ENCODE measurements at regions not wholly inside any gene's neighbourhood (a gene's known extent, or its start where the extent isn't known, plus 50 kb on each side); places are given as distances from the start of the nearest gene placed in this dataset.

GRCh38 chr12:114611145-114612018, 72.6 kb downstream of the TBX3 start:
- H3K27ac ChIP-seq, result no peak overlapping the region
- H3K9me2 ChIP-seq (ENCODE audit: insufficient read depth), result no peaks in the 10 kb centered on the region
- H3K9me3 ChIP-seq (ENCODE audit: insufficient read depth, low read depth), result no peaks in the 10 kb centered on the region
- H3K4me2 ChIP-seq, result no peak overlapping the region
- H3F3A ChIP-seq (ENCODE audit: insufficient read depth, low read depth), result no peaks in the 10 kb centered on the region
- no peak overlapping the region for H2AFZ ChIP-seq
- TF ChIP-seq CTCF (conservative IDR thresholded peaks at IDR 0.05) (no peak), EZH2 (IDR thresholded peaks at IDR 0.05; ENCODE audit: low read depth) (no peak)
- no peaks in the 10 kb centered on the region for H3K36me3 ChIP-seq (ENCODE audit: low read depth)
- no TSS peak for BruUV-seq (replicated peaks)
- no peaks in the 10 kb centered on the region for H4K20me1 ChIP-seq (ENCODE audit: insufficient read depth)
- DNase-seq, result no peak
- no peaks in the 10 kb centered on the region for H3K4me1 ChIP-seq (replicated peaks; ENCODE audit: insufficient read depth)
- no peaks in the 10 kb centered on the region for H3K79me2 ChIP-seq (ENCODE audit: low read depth)
- H3K27me3 ChIP-seq (ENCODE audit: insufficient read depth, low read depth), result peaks cover 49% of the 10 kb centered on the region
- POLR2A ChIA-PET (ENCODE audit: unreplicated experiment), result no interaction called here
- intact Hi-C loops (cut with micrococcal nuclease; ENCODE audit: unreplicated experiment), result no loop called here
- CTCF ChIA-PET, result interaction anchor here (0.6 kb wide), 2 partner anchors 8 to 11 kb away, joined by 3 to 7 read pairs; no protein-coding TSS in a partner anchor
- H3K4me3 ChIP-seq, result no peak overlapping the region

GRCh38 chr12:114608509-114608908, 75.5 kb downstream of the TBX3 start:
- Histone ChIP-seq H3K4me3 (no peak overlapping the region), H3K36me3 (ENCODE audit: low read depth) (no peaks in the 10 kb centered on the region), H3K4me2 (no peak overlapping the region), H2AFZ (no peak overlapping the region), H3K79me2 (ENCODE audit: low read depth) (no peaks in the 10 kb centered on the region), H3K9me2 (ENCODE audit: insufficient read depth) (no peaks in the 10 kb centered on the region), H3K4me1 (replicated peaks; ENCODE audit: insufficient read depth) (no peaks in the 10 kb centered on the region), H3K9me3 (ENCODE audit: insufficient read depth, low read depth) (no peaks in the 10 kb centered on the region), H4K20me1 (ENCODE audit: insufficient read depth) (no peaks in the 10 kb centered on the region), H3F3A (ENCODE audit: insufficient read depth, low read depth) (no peaks in the 10 kb centered on the region), H3K27me3 (ENCODE audit: insufficient read depth, low read depth) (peaks cover 54% of the 10 kb centered on the region), H3K27ac (no peak overlapping the region)
- TF ChIP-seq EZH2 (IDR thresholded peaks at IDR 0.05; ENCODE audit: low read depth) (no peak), CTCF (conservative IDR thresholded peaks at IDR 0.05) (no peak)
- POLR2A ChIA-PET (ENCODE audit: unreplicated experiment), result no interaction called here
- DNase-seq, result no peak
- intact Hi-C loops (cut with micrococcal nuclease; ENCODE audit: unreplicated experiment), result no loop called here
- CTCF ChIA-PET, result no interaction called here
- BruUV-seq (replicated peaks), result no TSS peak

- H3F3A ChIP-seq (ENCODE audit: insufficient read depth, low read depth), result no peaks in the 10 kb centered on the region
- ChIA-PET CTCF (no interaction called here), POLR2A (ENCODE audit: unreplicated experiment) (no interaction called here)
- intact Hi-C loops (cut with micrococcal nuclease; ENCODE audit: unreplicated experiment), result no loop called here
- H3K27me3 ChIP-seq (ENCODE audit: insufficient read depth, low read depth), result peaks cover 44% of the 10 kb centered on the region
- no TSS peak for BruUV-seq (replicated peaks)
- H3K9me3 ChIP-seq (ENCODE audit: insufficient read depth, low read depth), result no peaks in the 10 kb centered on the region
- H3K36me3 ChIP-seq (ENCODE audit: low read depth), result no peaks in the 10 kb centered on the region
- H3K4me2 ChIP-seq, result no peak overlapping the region
- H3K79me2 ChIP-seq (ENCODE audit: low read depth), result no peaks in the 10 kb centered on the region
- no peaks in the 10 kb centered on the region for H3K9me2 ChIP-seq (ENCODE audit: insufficient read depth)
- H3K4me3 ChIP-seq, result no peak overlapping the region
- DNase-seq, result no peak
- no peaks in the 10 kb centered on the region for H4K20me1 ChIP-seq (ENCODE audit: insufficient read depth)
- TF ChIP-seq EZH2 (IDR thresholded peaks at IDR 0.05; ENCODE audit: low read depth) (no peak), CTCF (conservative IDR thresholded peaks at IDR 0.05) (no peak)
- no peaks in the 10 kb centered on the region for H3K4me1 ChIP-seq (replicated peaks; ENCODE audit: insufficient read depth)
- H2AFZ ChIP-seq, result no peak overlapping the region
- H3K27ac ChIP-seq, result no peak overlapping the region
Measured at GRCh38 chr12:114605918-114606317, 78.1 kb downstream of the TBX3 start.
